ENCODE measurements at regions not wholly inside any gene's neighbourhood (a gene's known extent, or its start where the extent isn't known, plus 50 kb on each side); places are given as distances from the start of the nearest gene placed in this dataset.
"Not testable (repeated sequence)": the region's sequence is repeated elsewhere in the genome, so short reads cannot be mapped to it uniquely, and the experiment has no call there.

GRCh38 chr15:22250501-22251290, 170.4 kb downstream of the OR4M2 start:
- TF ChIP-seq CTCF (IDR thresholded peaks at IDR 0.05; ENCODE audit: insufficient read depth, low read length); REST (IDR thresholded peaks at IDR 0.05; ENCODE audit: insufficient replicate concordance, low read depth); POLR2AphosphoS5 (IDR thresholded peaks at IDR 0.05; ENCODE audit: low read depth); GABPA (IDR thresholded peaks at IDR 0.05; ENCODE audit: low read depth); SPI1 (IDR thresholded peaks at IDR 0.05; ENCODE audit: borderline replicate concordance, low read depth): not testable (repeated sequence)
